AG09309 (cell line): ENCODE measurements at regions not wholly inside any gene's neighbourhood (a gene's known extent, or its start where the extent isn't known, plus 50 kb on each side); places are given as distances from the start of the nearest gene placed in this dataset.
"Not testable (repeated sequence)": the region's sequence is repeated elsewhere in the genome, so short reads cannot be mapped to it uniquely, and the experiment has no call there.

Experiments
- DNase-seq: peaks from one replicate; pipeline ENCODE4 v3.0.0-alpha.2; 2010; ENCODE audit warnings: low read depth
- H3K4me3 ChIP-seq: 2 replicates; pipeline ENCODE4 v1.5.1; 2011; ENCODE audit warnings: mild to moderate bottlenecking, low read depth, low read length, moderate library complexity; ENCODE audit not compliant: control insufficient read depth
- CTCF ChIP-seq: IDR thresholded peaks from 2 replicates; pipeline ENCODE4 v1.5.1; 2011; ENCODE audit warnings: mild to moderate bottlenecking, low read depth, low read length, inconsistent platforms; ENCODE audit not compliant: insufficient read depth, control insufficient read depth; ENCODE audit errors: missing control alignments

GRCh38 chr7:84916161-84916560 is 270.7 kb downstream of the SEMA3D start:
- DNase-seq, result no peak
- TF ChIP-seq CTCF, result no peak
- H3K4me3 ChIP-seq, result no peak overlapping the region

GRCh38 chr7:84914598-84914997 is 272.3 kb downstream of the SEMA3D start:
- no peak for TF ChIP-seq CTCF
- H3K4me3 ChIP-seq, result no peak overlapping the region
- no peak for DNase-seq

- TF ChIP-seq CTCF, result no peak
- DNase-seq, result no peak
- no peak overlapping the region for H3K4me3 ChIP-seq
These were observed 273.1 kb downstream of the SEMA3D start for GRCh38 chr7:84913731-84914130.

GRCh38 chr7:84912993-84913635 is 273.7 kb downstream of the SEMA3D start:
- H3K4me3 ChIP-seq, result no peak overlapping the region
- no peak for DNase-seq
- no peak for TF ChIP-seq CTCF

- TF ChIP-seq CTCF, result no peak
- no peak for DNase-seq
- no peak overlapping the region for H3K4me3 ChIP-seq
These were observed 274.3 kb downstream of the SEMA3D start for GRCh38 chr7:84912537-84912936.

- no peak for TF ChIP-seq CTCF
- no peak for DNase-seq
- no peak overlapping the region for H3K4me3 ChIP-seq
These were observed 274.8 kb downstream of the SEMA3D start for GRCh38 chr7:84912018-84912417.

- no peak for TF ChIP-seq CTCF
These were observed 275.8 kb downstream of the SEMA3D start for GRCh38 chr7:84911077-84911476.

GRCh38 chr7:84910322-84910721 is 276.5 kb downstream of the SEMA3D start:
- H3K4me3 ChIP-seq, DNase-seq: not testable (repeated sequence)

More at GRCh38 chr7:84911077-84911476, 275.8 kb downstream of the SEMA3D start:
- H3K4me3 ChIP-seq, result no peak overlapping the region
- no peak for DNase-seq
